ENCODE measurements at regions not wholly inside any gene's neighbourhood (a gene's known extent, or its start where the extent isn't known, plus 50 kb on each side); places are given as distances from the start of the nearest gene placed in this dataset.

DNA sequence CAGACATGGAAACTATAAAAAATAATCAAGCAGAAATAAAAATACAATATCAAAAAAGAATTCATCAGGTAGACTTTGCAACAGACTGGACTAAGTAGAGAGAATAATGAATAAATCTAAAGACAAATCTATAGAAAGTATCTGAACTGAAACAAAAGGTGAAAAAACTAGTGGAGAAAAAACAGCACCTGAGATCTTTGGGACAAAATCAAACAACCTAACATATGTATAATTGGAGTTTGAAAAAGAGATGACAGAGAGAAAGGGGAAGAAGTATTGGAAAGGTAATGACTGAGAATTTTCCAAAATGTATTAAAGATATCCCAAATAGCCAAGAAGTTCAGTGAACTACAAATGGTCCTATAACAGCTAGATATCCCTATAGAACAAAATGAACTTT is 245.4 kb downstream of the IPO8 start:
- DNase-seq, result no peak
- no peak for TF ChIP-seq POLR2AphosphoS5 (IDR thresholded peaks at IDR 0.05)
- no peak for TF ChIP-seq POLR2A (IDR thresholded peaks at IDR 0.05)
- TF ChIP-seq, protein P1, sequence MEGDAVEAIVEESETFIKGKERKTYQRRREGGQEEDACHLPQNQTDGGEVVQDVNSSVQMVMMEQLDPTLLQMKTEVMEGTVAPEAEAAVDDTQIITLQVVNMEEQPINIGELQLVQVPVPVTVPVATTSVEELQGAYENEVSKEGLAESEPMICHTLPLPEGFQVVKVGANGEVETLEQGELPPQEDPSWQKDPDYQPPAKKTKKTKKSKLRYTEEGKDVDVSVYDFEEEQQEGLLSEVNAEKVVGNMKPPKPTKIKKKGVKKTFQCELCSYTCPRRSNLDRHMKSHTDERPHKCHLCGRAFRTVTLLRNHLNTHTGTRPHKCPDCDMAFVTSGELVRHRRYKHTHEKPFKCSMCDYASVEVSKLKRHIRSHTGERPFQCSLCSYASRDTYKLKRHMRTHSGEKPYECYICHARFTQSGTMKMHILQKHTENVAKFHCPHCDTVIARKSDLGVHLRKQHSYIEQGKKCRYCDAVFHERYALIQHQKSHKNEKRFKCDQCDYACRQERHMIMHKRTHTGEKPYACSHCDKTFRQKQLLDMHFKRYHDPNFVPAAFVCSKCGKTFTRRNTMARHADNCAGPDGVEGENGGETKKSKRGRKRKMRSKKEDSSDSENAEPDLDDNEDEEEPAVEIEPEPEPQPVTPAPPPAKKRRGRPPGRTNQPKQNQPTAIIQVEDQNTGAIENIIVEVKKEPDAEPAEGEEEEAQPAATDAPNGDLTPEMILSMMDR (IDR thresholded peaks at IDR 0.05 in 8 of 11, conservative IDR thresholded peaks at IDR 0.05 in 3 of 11), result no peak

GRCh38 chr12:30448038-30448437 is 247.6 kb downstream of the IPO8 start:
- Histone ChIP-seq H3K27me3 (replicated peaks in 1 of 7) (no peaks in the 10 kb centered on the region), H3K9me3 (peaks cover 0 to 29% (median 24%) of the 10 kb centered on the region in 8 donors), H3K4me3 (no peak overlapping the region), H3K27ac (peak overlapping the region in 3 of 8 donors; percentile 6 to 43 (median 17)), H3K36me3 (no peaks in the 10 kb centered on the region), H3K4me1 (no peaks in the 10 kb centered on the region)
- WGBS, 5 donors, result 77 to 87% (median 83%) methylated on average over 2 of the region's 2 CpGs
- no peak for DNase-seq
- intact Hi-C loops (cut with DNase I; ENCODE audit: low total_unique reads), result no loop called here
- TF ChIP-seq, protein P1 (IDR thresholded peaks at IDR 0.05 in 8 of 11, conservative IDR thresholded peaks at IDR 0.05 in 3 of 11), result no peak

More for the DNA sequence above, 245.4 kb downstream of the IPO8 start:
- Histone ChIP-seq H3K27me3 (replicated peaks in 1 of 7) (no peaks in the 10 kb centered on the region), H3K27ac (no peak overlapping the region), H3K4me3 (no peak overlapping the region), H3K4me1 (no peaks in the 10 kb centered on the region), H3K36me3 (no peaks in the 10 kb centered on the region), H3K9me3 (peaks cover 0 to 29% (median 24%) of the 10 kb centered on the region in 8 donors)
- intact Hi-C loops (cut with DNase I; ENCODE audit: low total_unique reads), result no loop called here

GRCh38 chr12:30447061-30447750 is 248.5 kb downstream of the IPO8 start:
- Histone ChIP-seq H3K4me3 (no peak overlapping the region), H3K36me3 (no peaks in the 10 kb centered on the region), H3K27ac (peak overlapping the region in 6 of 8 donors; percentile 6 to 44 (median 19)), H3K9me3 (peaks cover 0 to 29% (median 24%) of the 10 kb centered on the region in 8 donors), H3K4me1 (no peaks in the 10 kb centered on the region), H3K27me3 (replicated peaks in 1 of 7) (no peaks in the 10 kb centered on the region)
- no peak for TF ChIP-seq POLR2A (IDR thresholded peaks at IDR 0.05)
- TF ChIP-seq, protein P1 (IDR thresholded peaks at IDR 0.05 in 8 of 11, conservative IDR thresholded peaks at IDR 0.05 in 3 of 11), result no peak
- no peak for TF ChIP-seq POLR2AphosphoS5 (IDR thresholded peaks at IDR 0.05)
- whole genome bisulfite sequencing, 5 donors, result 55 to 67% (median 60%) methylated on average over 6 of the region's 6 CpGs
- no peak for DNase-seq
- intact Hi-C loops (cut with DNase I; ENCODE audit: low total_unique reads), result no loop called here

GRCh38 chr12:30442461-30442860 is 253.2 kb downstream of the IPO8 start:
- Histone ChIP-seq H3K36me3 (no peaks in the 10 kb centered on the region), H3K9me3 (no peaks in the 10 kb centered on the region), H3K27me3 (replicated peaks in 1 of 7) (no peaks in the 10 kb centered on the region), H3K27ac (no peak overlapping the region), H3K4me1 (no peaks in the 10 kb centered on the region), H3K4me3 (no peak overlapping the region)
- no peak for DNase-seq
- TF ChIP-seq POLR2A (IDR thresholded peaks at IDR 0.05), result no peak
- no peak for TF ChIP-seq POLR2AphosphoS5 (IDR thresholded peaks at IDR 0.05)
- TF ChIP-seq, protein P1 (IDR thresholded peaks at IDR 0.05 in 8 of 11, conservative IDR thresholded peaks at IDR 0.05 in 3 of 11), result no peak
- intact Hi-C loops (cut with DNase I; ENCODE audit: low total_unique reads), result no loop called here

Measured in spleen (tissue), 11 donors.